Stimulated activated naive CD8-positive, alpha-beta T cell treated with anti-CD3 and anti-CD28 coated beads, Interleukin-15, amount 100 ng/mL, for 72 hours (primary cell): ENCODE measurements at regions not wholly inside any gene's neighbourhood (a gene's known extent, or its start where the extent isn't known, plus 50 kb on each side); places are given as distances from the start of the nearest gene placed in this dataset.
"Not testable (repeated sequence)": the region's sequence is repeated elsewhere in the genome, so short reads cannot be mapped to it uniquely, and the experiment has no call there.

Experiments
- ATAC-seq: fragments of 150-1000 bp; cut with Tn5 transposase; 2 replicates; pipeline ENCODE4 v1.10.0; 2021; ENCODE audit warnings: mild to moderate bottlenecking, moderate library complexity
- DNase-seq, 2 donors: peaks; one replicate each; pipeline ENCODE4 v3.0.0; 2021 to 2022
- H3K27ac Mint-ChIP-seq, 2 donors: one replicate each; pipeline ENCODE4 v1.8.0; 2022; ENCODE audit warnings: mild to moderate bottlenecking in 2 of 2, mixed read lengths in 2 of 2, moderate library complexity in 2 of 2
- H3K27me3 Mint-ChIP-seq: one replicate; pipeline ENCODE4 v1.8.0; 2022; ENCODE audit warnings: mixed read lengths
- H3K4me1 Mint-ChIP-seq: one replicate; pipeline ENCODE4 v1.8.0; 2022; ENCODE audit warnings: mild to moderate bottlenecking, mixed read lengths
- H3K4me3 Mint-ChIP-seq, 2 donors: one replicate each; pipeline ENCODE4 v1.8.0; 2022; ENCODE audit warnings: mild to moderate bottlenecking in 2 of 2, mixed read lengths in 2 of 2, moderate library complexity in 1 of 2
- H3K9me3 Mint-ChIP-seq, 2 donors: one replicate each; pipeline ENCODE4 v1.8.0; 2022; ENCODE audit warnings: mixed read lengths in 2 of 2

- no peaks in the 10 kb centered on the region for H3K27me3 Mint-ChIP-seq
- no peak for DNase-seq
- H3K4me1 Mint-ChIP-seq, result no peaks in the 10 kb centered on the region
- no peak for ATAC-seq
- no peak overlapping the region for H3K4me3 Mint-ChIP-seq
- H3K27ac Mint-ChIP-seq, result no peak overlapping the region
- H3K9me3 Mint-ChIP-seq, result no peaks in the 10 kb centered on the region
Observed at GRCh38 chrX:86887341-86887740, 630.3 kb upstream of the KLHL4 start.

DNA sequence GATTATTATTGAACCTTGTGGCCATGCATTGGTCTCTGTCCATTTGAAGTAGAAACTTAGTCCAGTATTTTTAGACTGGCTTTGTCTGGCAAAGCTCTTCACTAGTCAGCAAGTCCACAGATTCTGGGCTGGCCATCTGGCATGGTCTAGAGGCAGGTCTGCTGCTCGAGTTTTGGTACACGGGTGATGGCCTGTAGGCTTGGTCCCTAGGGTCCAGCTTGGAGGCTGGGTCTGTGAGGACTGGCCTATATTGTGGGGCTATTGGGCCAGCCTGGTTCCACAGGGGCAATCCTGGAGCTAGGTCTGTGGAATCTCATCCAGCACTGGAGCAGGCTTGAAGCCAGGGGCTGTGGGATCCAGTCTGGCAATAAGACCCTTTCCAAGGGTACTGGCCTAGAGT, 607.6 kb upstream of the KLHL4 start:
- Mint-ChIP-seq H3K27ac (no peak overlapping the region), H3K9me3 (no peaks in the 10 kb centered on the region), H3K27me3 (no peaks in the 10 kb centered on the region), H3K4me3 (no peak overlapping the region), H3K4me1 (no peaks in the 10 kb centered on the region)
- no peak for ATAC-seq
- no peak for DNase-seq

DNA sequence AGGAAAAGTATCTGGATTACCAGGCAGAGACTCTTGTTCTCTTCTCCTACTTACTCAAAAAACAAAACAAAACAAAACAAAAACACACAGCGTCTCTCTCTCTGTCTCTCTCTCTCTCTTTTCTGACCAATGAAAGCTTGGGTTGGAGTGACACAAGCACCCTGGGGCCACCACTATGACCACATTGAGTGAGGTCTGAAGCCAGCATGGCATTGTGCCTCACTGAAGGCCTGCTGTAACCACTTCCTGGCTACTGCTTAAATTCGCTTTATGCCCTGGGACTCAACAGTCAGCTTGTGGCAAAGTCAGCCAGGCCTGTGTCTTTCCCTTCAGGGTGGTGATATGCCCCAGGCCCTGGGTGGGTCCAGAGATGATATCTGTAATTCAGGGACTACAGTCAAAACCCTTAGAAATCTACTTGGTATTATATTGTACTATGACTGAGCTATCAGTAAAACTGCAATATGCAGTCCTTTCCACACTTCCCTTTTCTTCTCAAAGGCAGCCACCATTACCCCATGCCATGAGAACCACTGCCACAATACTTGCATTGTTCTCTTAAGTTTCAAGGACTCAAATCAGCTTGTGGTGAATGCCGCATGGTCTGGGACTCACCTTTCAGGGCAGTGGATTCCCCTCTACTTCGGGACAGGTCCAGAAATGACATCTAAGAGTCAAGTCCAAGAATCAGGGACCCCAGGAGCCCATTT, 606.8 kb upstream of the KLHL4 start:
- Mint-ChIP-seq H3K4me1 (no peaks in the 10 kb centered on the region), H3K27ac (no peak overlapping the region), H3K27me3 (no peaks in the 10 kb centered on the region), H3K9me3 (no peaks in the 10 kb centered on the region), H3K4me3 (no peak overlapping the region)
- ATAC-seq (no peak), DNase-seq (no peak)

GRCh38 chrX:86914569-86914968, 603.0 kb upstream of the KLHL4 start:
- H3K4me1 Mint-ChIP-seq, result no peaks in the 10 kb centered on the region
- no peak overlapping the region for H3K4me3 Mint-ChIP-seq
- no peak for ATAC-seq
- no peaks in the 10 kb centered on the region for H3K9me3 Mint-ChIP-seq
- DNase-seq, result no peak
- no peak overlapping the region for H3K27ac Mint-ChIP-seq
- H3K27me3 Mint-ChIP-seq, result no peaks in the 10 kb centered on the region

GRCh38 chrX:86917959-86918358, 599.6 kb upstream of the KLHL4 start:
- H3K27ac Mint-ChIP-seq, result no peak overlapping the region
- no peak for ATAC-seq
- no peak for DNase-seq
- H3K4me3 Mint-ChIP-seq, result no peak overlapping the region
- H3K4me1 Mint-ChIP-seq, result no peaks in the 10 kb centered on the region
- H3K27me3 Mint-ChIP-seq, result no peaks in the 10 kb centered on the region
- H3K9me3 Mint-ChIP-seq, result no peaks in the 10 kb centered on the region

- Mint-ChIP-seq H3K4me1 (no peaks in the 10 kb centered on the region), H3K9me3 (peaks cover 0 to 4% of the 10 kb centered on the region in 2 donors)
- ATAC-seq, result no peak
Observed at GRCh38 chrX:86930419-86930818, 587.2 kb upstream of the KLHL4 start.

GRCh38 chrX:86935988-86936387, 581.6 kb upstream of the KLHL4 start:
- no peak overlapping the region for H3K4me3 Mint-ChIP-seq
- no peaks in the 10 kb centered on the region for H3K27me3 Mint-ChIP-seq
- H3K9me3 Mint-ChIP-seq, result peaks cover 0 to 4% of the 10 kb centered on the region in 2 donors
- no peak overlapping the region for H3K27ac Mint-ChIP-seq
- no peaks in the 10 kb centered on the region for H3K4me1 Mint-ChIP-seq
- DNase-seq (no peak), ATAC-seq (no peak)

More at GRCh38 chrX:86930419-86930818, 587.2 kb upstream of the KLHL4 start:
- DNase-seq, result no peak
- no peaks in the 10 kb centered on the region for H3K27me3 Mint-ChIP-seq
- no peak overlapping the region for H3K4me3 Mint-ChIP-seq
- no peak overlapping the region for H3K27ac Mint-ChIP-seq

DNA sequence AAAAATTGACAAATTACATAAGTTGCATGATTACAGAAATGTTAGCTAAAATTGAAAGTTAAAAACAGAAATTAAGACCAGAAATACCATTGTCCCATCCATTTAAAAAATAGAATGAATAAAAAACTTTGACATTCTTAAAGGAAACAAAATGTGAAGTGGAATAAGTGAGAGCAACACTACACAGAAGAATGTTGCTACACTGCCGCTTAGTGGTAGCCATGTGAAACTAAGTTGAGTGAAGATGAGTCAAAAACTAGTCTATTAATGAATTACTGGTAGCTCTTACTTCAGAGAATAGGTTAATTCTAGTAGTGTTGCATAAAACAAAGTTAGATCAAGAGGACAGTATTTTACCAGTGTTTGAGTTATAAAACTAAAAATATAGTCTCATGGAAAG, 571.0 kb upstream of the KLHL4 start:
- H3K9me3 Mint-ChIP-seq, result no peaks in the 10 kb centered on the region
- ATAC-seq, result no peak
- no peak for DNase-seq
- H3K27me3 Mint-ChIP-seq, result no peaks in the 10 kb centered on the region
- no peak overlapping the region for H3K4me3 Mint-ChIP-seq
- H3K4me1 Mint-ChIP-seq, result no peaks in the 10 kb centered on the region
- no peak overlapping the region for H3K27ac Mint-ChIP-seq

DNA sequence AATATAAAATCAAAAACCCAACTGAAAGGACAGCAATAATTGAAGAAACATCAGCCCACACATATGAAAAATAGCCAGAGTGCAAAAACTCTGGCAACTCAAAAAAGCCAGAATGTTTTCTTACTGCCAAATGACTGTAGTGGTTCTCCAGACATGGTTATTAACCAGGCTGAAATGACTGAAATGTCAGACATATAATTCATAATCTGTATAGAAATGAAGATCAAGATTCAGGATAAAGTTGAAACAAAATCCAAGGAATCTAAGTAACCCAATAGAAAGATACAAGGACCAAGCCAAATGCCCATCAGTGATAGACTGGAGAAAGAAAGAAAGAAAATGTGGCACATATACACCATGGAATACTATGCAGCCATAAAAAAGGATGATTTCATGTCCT, 553.3 kb upstream of the KLHL4 start:
- Mint-ChIP-seq H3K27me3 (no peaks in the 10 kb centered on the region), H3K27ac (no peak overlapping the region), H3K9me3 (no peaks in the 10 kb centered on the region), H3K4me3 (no peak overlapping the region), H3K4me1 (no peaks in the 10 kb centered on the region)
- ATAC-seq (no peak), DNase-seq (no peak)

GRCh38 chrX:86981326-86981879, 536.2 kb upstream of the KLHL4 start:
- ATAC-seq, result no peak
- H3K9me3 Mint-ChIP-seq, result peaks cover 7 to 16% of the 10 kb centered on the region in 2 donors
- H3K4me1 Mint-ChIP-seq, result no peaks in the 10 kb centered on the region
- H3K27me3 Mint-ChIP-seq, result no peaks in the 10 kb centered on the region
- no peak overlapping the region for H3K4me3 Mint-ChIP-seq
- H3K27ac Mint-ChIP-seq, result no peak overlapping the region
- no peak for DNase-seq

- H3K4me3 Mint-ChIP-seq, H3K27ac Mint-ChIP-seq, H3K4me1 Mint-ChIP-seq, ATAC-seq, H3K27me3 Mint-ChIP-seq, DNase-seq: not testable (repeated sequence)
- H3K9me3 Mint-ChIP-seq, result peaks cover 7 to 20% of the 10 kb centered on the region in 2 donors
Observed at GRCh38 chrX:86987351-86987750, 530.3 kb upstream of the KLHL4 start.

GRCh38 chrX:87003031-87003430, 514.6 kb upstream of the KLHL4 start:
- no peaks in the 10 kb centered on the region for H3K4me1 Mint-ChIP-seq
- H3K4me3 Mint-ChIP-seq, result no peak overlapping the region
- DNase-seq, result no peak
- peaks cover 0 to 6% of the 10 kb centered on the region in 2 donors for H3K9me3 Mint-ChIP-seq
- H3K27ac Mint-ChIP-seq, result no peak overlapping the region
- no peaks in the 10 kb centered on the region for H3K27me3 Mint-ChIP-seq
- no peak for ATAC-seq

DNA sequence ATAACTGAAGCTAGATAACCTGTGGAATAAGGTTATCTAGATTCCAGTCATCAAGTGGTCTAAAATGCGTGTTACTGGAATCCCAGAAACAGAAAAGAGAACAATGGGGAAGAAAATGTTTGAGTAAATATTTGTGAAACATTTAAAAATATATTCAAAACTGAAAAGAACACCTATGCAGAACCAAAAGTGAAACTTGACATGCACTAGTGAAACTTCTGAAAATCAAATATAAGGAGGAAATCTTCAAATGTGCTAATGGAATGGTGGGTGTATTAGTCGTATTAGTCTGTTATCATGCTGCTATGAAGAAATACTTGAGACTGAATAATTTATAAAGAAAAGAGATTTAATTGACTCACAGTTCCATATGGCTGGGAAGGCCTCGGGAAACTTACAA, 512.4 kb upstream of the KLHL4 start:
- Mint-ChIP-seq H3K4me1 (no peaks in the 10 kb centered on the region), H3K27ac (no peak overlapping the region), H3K9me3 (peaks cover 0 to 6% of the 10 kb centered on the region in 2 donors), H3K4me3 (no peak overlapping the region), H3K27me3 (no peaks in the 10 kb centered on the region)
- no peak for ATAC-seq
- DNase-seq, result no peak

- peak overlapping the region in 1 of 2 donors; percentile 42 for H3K27ac Mint-ChIP-seq
- H3K27me3 Mint-ChIP-seq, result no peaks in the 10 kb centered on the region
- no peak overlapping the region for H3K4me3 Mint-ChIP-seq
- no peaks in the 10 kb centered on the region for H3K4me1 Mint-ChIP-seq
- no peak for ATAC-seq
- DNase-seq, result no peak
- peaks cover 0 to 6% of the 10 kb centered on the region in 2 donors for H3K9me3 Mint-ChIP-seq
Observed at GRCh38 chrX:87005885-87006284, 511.7 kb upstream of the KLHL4 start.

DNA sequence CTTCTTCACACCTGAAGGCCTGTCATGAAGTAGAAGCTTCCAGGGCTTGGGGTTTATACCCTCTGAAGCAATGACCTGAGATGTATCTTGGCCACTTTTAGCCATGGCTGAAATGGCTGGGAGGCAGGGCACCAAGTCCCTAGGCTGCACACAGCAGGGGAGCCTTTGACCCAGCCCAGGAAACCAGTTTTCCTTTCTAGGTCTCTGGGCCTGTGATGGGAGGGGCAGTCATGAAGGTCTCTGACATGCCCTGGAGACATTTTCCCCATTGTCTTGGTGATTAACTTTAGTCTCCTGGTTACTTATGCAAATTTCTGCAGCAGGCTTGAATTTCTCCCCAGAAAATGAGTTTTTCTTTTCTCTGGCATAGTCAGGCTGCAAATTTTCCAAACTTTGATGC, 511.0 kb upstream of the KLHL4 start:
- peaks cover 0 to 6% of the 10 kb centered on the region in 2 donors for H3K9me3 Mint-ChIP-seq
- H3K27me3 Mint-ChIP-seq, result no peaks in the 10 kb centered on the region
- ATAC-seq, result no peak
- no peaks in the 10 kb centered on the region for H3K4me1 Mint-ChIP-seq
- H3K27ac Mint-ChIP-seq, result no peak overlapping the region
- H3K4me3 Mint-ChIP-seq, result no peak overlapping the region
- DNase-seq, result no peak

DNA sequence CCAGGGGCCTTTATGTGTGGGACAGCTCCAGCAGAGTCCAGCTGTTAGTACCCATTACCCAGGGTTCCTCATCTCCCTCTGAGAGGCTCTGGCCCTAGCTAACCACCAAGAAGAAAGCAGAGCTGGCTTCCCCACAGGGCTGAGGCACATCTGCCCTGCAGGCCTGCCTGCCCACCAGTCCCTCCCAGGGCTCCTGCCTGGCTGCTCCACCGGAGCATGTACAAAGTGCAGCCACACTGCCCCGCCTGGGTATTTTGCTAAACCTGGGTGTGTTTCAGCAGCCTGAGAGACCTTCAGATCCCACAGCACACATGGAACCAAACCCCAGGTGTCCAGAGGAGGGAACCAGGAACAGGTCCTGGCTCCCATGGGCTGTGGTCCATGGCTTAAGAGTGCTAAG, 500.4 kb upstream of the KLHL4 start:
- H3K27me3 Mint-ChIP-seq, result no peaks in the 10 kb centered on the region
- H3K4me1 Mint-ChIP-seq, result no peaks in the 10 kb centered on the region
- H3K4me3 Mint-ChIP-seq, result no peak overlapping the region
- DNase-seq (no peak), ATAC-seq (no peak)
- H3K9me3 Mint-ChIP-seq, result peaks cover 0 to 3% of the 10 kb centered on the region in 2 donors
- H3K27ac Mint-ChIP-seq, result no peak overlapping the region

- H3K4me1 Mint-ChIP-seq, H3K27ac Mint-ChIP-seq, H3K4me3 Mint-ChIP-seq, H3K27me3 Mint-ChIP-seq, H3K9me3 Mint-ChIP-seq, ATAC-seq, DNase-seq: not testable (repeated sequence)
Observed at GRCh38 chrX:87033115-87033514, 484.5 kb upstream of the KLHL4 start.
